HFF-Myc (cell line): ENCODE measurements at regions not wholly inside any gene's neighbourhood (a gene's known extent, or its start where the extent isn't known, plus 50 kb on each side); places are given as distances from the start of the nearest gene placed in this dataset.

ENCODE experiments used
- DNase-seq: peaks from one replicate; pipeline ENCODE4 v3.0.0-alpha.2; 2011; ENCODE audit warnings: low read depth; ENCODE audit errors: extremely low read depth
- H3K4me3 ChIP-seq: replicated peaks from 2 replicates; pipeline ENCODE4 v1.5.1; 2011; ENCODE audit warnings: low read depth, mild to moderate bottlenecking, control low read depth, low read length
- TF ChIP-seq, protein P1 (sequence below): IDR thresholded peaks from 2 replicates; pipeline ENCODE4 v1.5.1; 2012; ENCODE audit warnings: mild to moderate bottlenecking, low read depth, low read length, control low read depth; ENCODE audit errors: missing control alignments

- TF ChIP-seq, protein P1, sequence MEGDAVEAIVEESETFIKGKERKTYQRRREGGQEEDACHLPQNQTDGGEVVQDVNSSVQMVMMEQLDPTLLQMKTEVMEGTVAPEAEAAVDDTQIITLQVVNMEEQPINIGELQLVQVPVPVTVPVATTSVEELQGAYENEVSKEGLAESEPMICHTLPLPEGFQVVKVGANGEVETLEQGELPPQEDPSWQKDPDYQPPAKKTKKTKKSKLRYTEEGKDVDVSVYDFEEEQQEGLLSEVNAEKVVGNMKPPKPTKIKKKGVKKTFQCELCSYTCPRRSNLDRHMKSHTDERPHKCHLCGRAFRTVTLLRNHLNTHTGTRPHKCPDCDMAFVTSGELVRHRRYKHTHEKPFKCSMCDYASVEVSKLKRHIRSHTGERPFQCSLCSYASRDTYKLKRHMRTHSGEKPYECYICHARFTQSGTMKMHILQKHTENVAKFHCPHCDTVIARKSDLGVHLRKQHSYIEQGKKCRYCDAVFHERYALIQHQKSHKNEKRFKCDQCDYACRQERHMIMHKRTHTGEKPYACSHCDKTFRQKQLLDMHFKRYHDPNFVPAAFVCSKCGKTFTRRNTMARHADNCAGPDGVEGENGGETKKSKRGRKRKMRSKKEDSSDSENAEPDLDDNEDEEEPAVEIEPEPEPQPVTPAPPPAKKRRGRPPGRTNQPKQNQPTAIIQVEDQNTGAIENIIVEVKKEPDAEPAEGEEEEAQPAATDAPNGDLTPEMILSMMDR: no peak
- no peak for DNase-seq
- H3K4me3 ChIP-seq: no peak overlapping the region
Measured at GRCh38 chr21:29436143-29436542, 137.4 kb downstream of the BACH1 start.

- TF ChIP-seq, protein P1: no peak
- DNase-seq: no peak
Measured at GRCh38 chr21:29436650-29437049, 137.9 kb downstream of the BACH1 start.

DNA sequence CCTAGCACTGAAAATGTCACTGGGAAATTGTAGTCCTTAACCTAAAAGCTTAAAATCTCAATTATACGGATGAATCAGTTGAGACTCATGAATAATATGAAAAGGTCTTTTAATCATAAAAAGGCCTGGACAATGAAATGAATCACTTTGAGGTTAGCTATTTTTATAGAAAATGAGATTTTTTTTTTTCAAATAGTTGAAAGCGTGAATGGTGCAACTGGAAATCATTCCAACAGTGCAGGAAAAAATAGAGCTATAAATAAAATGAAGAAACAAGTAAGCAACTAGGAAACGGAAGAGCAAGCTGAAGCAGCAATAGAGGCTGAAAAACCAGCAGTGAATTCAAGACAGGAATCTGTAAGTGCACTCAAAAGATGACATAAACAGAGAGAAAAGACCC is 142.9 kb downstream of the BACH1 start:
- H3K4me3 ChIP-seq: no peak overlapping the region
- DNase-seq: no peak
- TF ChIP-seq, protein P1: no peak

More at GRCh38 chr21:29436650-29437049, 137.9 kb downstream of the BACH1 start:
- no peak overlapping the region for H3K4me3 ChIP-seq

DNA sequence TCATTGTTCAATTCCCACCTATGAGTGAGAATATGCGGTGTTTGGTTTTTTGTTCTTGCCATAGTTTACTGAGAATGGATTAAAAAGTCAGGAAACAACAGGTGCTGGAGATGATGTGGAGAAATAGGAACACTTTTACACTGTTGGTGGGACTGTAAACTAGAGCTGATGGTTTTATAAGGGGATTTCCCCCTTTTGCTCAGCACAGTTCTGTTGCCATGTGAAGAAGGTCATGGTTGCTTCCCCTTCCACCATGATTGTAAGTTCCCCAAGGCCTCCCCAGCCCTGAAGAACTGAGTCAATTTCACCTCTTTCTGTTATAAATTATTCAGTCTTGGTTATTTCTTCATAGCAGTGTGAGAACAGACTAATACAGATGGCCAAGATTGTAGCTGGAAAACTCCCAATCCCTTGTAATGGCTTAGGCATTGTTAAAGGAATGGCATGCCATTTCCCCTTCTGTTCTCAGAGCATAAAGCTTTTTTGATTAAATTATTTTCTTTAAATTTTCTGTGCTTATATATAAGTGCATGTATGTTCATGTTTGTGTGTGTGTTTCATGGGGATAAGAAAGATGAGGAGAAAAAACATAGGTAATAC is 144.8 kb downstream of the BACH1 start:
- no peak for DNase-seq
- TF ChIP-seq, protein P1: no peak

GRCh38 chr21:29448766-29449165 is 150.0 kb downstream of the BACH1 start:
- TF ChIP-seq, protein P1: no peak
- no peak for DNase-seq
- no peak overlapping the region for H3K4me3 ChIP-seq

More for the DNA sequence above, 144.8 kb downstream of the BACH1 start:
- H3K4me3 ChIP-seq: no peak overlapping the region

- DNase-seq: no peak
- TF ChIP-seq, protein P1: no peak
Measured at GRCh38 chr21:29449306-29449950, 150.7 kb downstream of the BACH1 start.

More at GRCh38 chr21:29449306-29449950, 150.7 kb downstream of the BACH1 start:
- H3K4me3 ChIP-seq: no peak overlapping the region
